ENCODE measurements at regions not wholly inside any gene's neighbourhood (a gene's known extent, or its start where the extent isn't known, plus 50 kb on each side); places are given as distances from the start of the nearest gene placed in this dataset.

GRCh38 chr2:121104721-121105141 is 180.3 kb downstream of the TFCP2L1 start:
- no peaks in the 10 kb centered on the region for H3K4me1 ChIP-seq
- TF ChIP-seq, protein P1, sequence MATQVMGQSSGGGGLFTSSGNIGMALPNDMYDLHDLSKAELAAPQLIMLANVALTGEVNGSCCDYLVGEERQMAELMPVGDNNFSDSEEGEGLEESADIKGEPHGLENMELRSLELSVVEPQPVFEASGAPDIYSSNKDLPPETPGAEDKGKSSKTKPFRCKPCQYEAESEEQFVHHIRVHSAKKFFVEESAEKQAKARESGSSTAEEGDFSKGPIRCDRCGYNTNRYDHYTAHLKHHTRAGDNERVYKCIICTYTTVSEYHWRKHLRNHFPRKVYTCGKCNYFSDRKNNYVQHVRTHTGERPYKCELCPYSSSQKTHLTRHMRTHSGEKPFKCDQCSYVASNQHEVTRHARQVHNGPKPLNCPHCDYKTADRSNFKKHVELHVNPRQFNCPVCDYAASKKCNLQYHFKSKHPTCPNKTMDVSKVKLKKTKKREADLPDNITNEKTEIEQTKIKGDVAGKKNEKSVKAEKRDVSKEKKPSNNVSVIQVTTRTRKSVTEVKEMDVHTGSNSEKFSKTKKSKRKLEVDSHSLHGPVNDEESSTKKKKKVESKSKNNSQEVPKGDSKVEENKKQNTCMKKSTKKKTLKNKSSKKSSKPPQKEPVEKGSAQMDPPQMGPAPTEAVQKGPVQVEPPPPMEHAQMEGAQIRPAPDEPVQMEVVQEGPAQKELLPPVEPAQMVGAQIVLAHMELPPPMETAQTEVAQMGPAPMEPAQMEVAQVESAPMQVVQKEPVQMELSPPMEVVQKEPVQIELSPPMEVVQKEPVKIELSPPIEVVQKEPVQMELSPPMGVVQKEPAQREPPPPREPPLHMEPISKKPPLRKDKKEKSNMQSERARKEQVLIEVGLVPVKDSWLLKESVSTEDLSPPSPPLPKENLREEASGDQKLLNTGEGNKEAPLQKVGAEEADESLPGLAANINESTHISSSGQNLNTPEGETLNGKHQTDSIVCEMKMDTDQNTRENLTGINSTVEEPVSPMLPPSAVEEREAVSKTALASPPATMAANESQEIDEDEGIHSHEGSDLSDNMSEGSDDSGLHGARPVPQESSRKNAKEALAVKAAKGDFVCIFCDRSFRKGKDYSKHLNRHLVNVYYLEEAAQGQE (IDR thresholded peaks at IDR 0.05): peak; percentile 74
- no peak for TF ChIP-seq ZNF302 (CRISPR knock-in tag; IDR thresholded peaks at IDR 0.05)
- ChIA-PET CTCF (interaction anchor here (1.2 to 23.5 kb wide), 3 partner anchors 9 to 24 kb away, joined by 5 to 311 read pairs (median 7); no protein-coding TSS in a partner anchor), POLR2A (no interaction called here)
- no peak overlapping the region for H3K27ac ChIP-seq
- no peak overlapping the region for H3K4me3 ChIP-seq
- no peak overlapping the region for H3K4me2 ChIP-seq
- peak in 1 of 2 experiments; percentile 28; a peak in 2 of 6 replicates for ATAC-seq
- no peak for DNase-seq (ENCODE audit: low read depth in 1 of 2, low spot score in 1 of 2)
- WGBS (ENCODE audit: missing lambda C conversion rate): 38% methylated on average over 8 of the region's 10 CpGs
- H3K9me3 ChIP-seq: no peaks in the 10 kb centered on the region
- no peak for FAIRE-seq

DNA sequence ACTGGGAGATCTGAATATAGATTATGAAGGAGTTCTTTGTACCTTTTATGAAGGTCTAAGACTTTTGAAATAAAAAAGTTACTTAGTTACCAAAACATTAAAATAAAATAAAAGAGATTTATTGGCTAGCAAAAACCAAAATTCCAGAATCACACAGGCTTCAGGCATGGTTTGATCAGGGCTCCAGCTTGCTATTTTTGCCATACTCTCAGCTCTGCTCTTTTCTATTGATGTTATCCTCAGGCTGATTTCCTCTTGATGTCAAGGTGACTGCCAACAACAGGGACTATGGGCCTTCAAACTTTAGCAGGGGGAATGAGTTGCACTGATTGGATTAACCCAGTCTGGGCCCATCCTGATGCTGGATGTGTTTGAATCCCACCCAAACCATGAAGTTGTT is 174.1 kb downstream of the TFCP2L1 start:
- Histone ChIP-seq H3K4me3 (no peak overlapping the region), H3K4me2 (no peak overlapping the region), H3K4me1 (no peaks in the 10 kb centered on the region), H3K9me3 (peaks cover 14% of the 10 kb centered on the region), H3K27ac (no peak overlapping the region)
- ATAC-seq (no peak), DNase-seq (ENCODE audit: low read depth in 1 of 2, low spot score in 1 of 2) (no peak), FAIRE-seq (no peak)
- ChIA-PET POLR2A (no interaction called here), CTCF (interaction anchor here (0.7 to 1.6 kb wide), 4 partner anchors 16 to 27 kb away, joined by 3 to 5 read pairs (median 4); no protein-coding TSS in a partner anchor)
- TF ChIP-seq ZFP36 (IDR thresholded peaks at IDR 0.05; ENCODE audit: borderline replicate concordance, partially characterized antibody): no peak
- no peak for TF ChIP-seq POLR2A (IDR thresholded peaks at IDR 0.05; ENCODE audit: low read length)
- no peak for TF ChIP-seq CHD4 (IDR thresholded peaks at IDR 0.05; ENCODE audit: borderline replicate concordance)
- no peak for TF ChIP-seq ZC3H11A (IDR thresholded peaks at IDR 0.05)
- no peak for TF ChIP-seq NR3C1 (IDR thresholded peaks at IDR 0.05)

DNA sequence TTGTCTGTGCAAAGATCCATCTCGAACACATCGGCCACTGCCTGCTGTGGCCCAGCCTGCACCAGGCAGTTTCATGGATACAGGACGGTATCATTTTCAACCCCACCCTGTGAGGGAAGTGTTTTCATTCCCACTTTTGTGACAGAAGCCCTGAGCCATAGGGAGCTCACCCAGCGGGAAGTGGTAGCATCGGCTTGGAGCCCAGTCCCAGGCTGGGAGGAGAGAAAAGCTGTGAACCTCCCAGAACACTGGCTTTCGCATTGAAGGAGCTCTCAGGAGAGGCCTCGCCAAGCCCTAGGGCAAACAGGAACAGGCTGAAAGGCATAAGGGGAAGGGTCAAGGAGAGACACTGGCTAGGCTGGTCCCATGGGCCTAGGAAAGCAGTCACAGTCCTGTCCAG is 166.1 kb downstream of the TFCP2L1 start:
- TF ChIP-seq MAX (IDR thresholded peaks at IDR 0.05) (no peak), USF2 (IDR thresholded peaks at IDR 0.05) (no peak), POLR2A (IDR thresholded peaks at IDR 0.05; ENCODE audit: low read length) (no peak), CHD4 (IDR thresholded peaks at IDR 0.05; ENCODE audit: borderline replicate concordance) (no peak), CEBPB (IDR thresholded peaks at IDR 0.05) (no peak), E2F6 (IDR thresholded peaks at IDR 0.05; ENCODE audit: borderline replicate concordance, low read depth) (no peak), CHD2 (IDR thresholded peaks at IDR 0.05; ENCODE audit: low read length, partially characterized antibody) (no peak), EHMT2 (IDR thresholded peaks at IDR 0.05; ENCODE audit: low read depth) (no peak), CBX2 (IDR thresholded peaks at IDR 0.05; ENCODE audit: borderline replicate concordance, low read depth) (no peak), HOXB5 (CRISPR knock-in tag; IDR thresholded peaks at IDR 0.05) (no peak), JUNB (IDR thresholded peaks at IDR 0.05) (no peak), PBX3 (IDR thresholded peaks at IDR 0.05) (no peak), FOXS1 (CRISPR knock-in tag; IDR thresholded peaks at IDR 0.05) (no peak), ESRRA (IDR thresholded peaks at IDR 0.05; ENCODE audit: borderline replicate concordance, low read length) (no peak), KDM5A (IDR thresholded peaks at IDR 0.05) (no peak), NPAS2 (CRISPR knock-in tag; IDR thresholded peaks at IDR 0.05; ENCODE audit: borderline replicate concordance) (no peak)
- TF ChIP-seq, protein P2, sequence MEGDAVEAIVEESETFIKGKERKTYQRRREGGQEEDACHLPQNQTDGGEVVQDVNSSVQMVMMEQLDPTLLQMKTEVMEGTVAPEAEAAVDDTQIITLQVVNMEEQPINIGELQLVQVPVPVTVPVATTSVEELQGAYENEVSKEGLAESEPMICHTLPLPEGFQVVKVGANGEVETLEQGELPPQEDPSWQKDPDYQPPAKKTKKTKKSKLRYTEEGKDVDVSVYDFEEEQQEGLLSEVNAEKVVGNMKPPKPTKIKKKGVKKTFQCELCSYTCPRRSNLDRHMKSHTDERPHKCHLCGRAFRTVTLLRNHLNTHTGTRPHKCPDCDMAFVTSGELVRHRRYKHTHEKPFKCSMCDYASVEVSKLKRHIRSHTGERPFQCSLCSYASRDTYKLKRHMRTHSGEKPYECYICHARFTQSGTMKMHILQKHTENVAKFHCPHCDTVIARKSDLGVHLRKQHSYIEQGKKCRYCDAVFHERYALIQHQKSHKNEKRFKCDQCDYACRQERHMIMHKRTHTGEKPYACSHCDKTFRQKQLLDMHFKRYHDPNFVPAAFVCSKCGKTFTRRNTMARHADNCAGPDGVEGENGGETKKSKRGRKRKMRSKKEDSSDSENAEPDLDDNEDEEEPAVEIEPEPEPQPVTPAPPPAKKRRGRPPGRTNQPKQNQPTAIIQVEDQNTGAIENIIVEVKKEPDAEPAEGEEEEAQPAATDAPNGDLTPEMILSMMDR (IDR thresholded peaks at IDR 0.05): no peak
- TF ChIP-seq, protein P3, sequence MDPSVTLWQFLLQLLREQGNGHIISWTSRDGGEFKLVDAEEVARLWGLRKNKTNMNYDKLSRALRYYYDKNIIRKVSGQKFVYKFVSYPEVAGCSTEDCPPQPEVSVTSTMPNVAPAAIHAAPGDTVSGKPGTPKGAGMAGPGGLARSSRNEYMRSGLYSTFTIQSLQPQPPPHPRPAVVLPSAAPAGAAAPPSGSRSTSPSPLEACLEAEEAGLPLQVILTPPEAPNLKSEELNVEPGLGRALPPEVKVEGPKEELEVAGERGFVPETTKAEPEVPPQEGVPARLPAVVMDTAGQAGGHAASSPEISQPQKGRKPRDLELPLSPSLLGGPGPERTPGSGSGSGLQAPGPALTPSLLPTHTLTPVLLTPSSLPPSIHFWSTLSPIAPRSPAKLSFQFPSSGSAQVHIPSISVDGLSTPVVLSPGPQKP (IDR thresholded peaks at IDR 0.05; ENCODE audit: low read depth, low read length): no peak
- Histone ChIP-seq H3K9me3 (no peaks in the 10 kb centered on the region), H3K4me2 (no peak overlapping the region), H3K4me3 (no peak overlapping the region), H3K4me1 (no peaks in the 10 kb centered on the region), H3K27ac (no peak overlapping the region)
- ChIA-PET POLR2A (no interaction called here), CTCF (interaction anchor here (0.7 to 1.0 kb wide), 3 partner anchors 10 to 238 kb away, joined by 3 to 4 read pairs (median 3); no protein-coding TSS in a partner anchor)
- no peak for FAIRE-seq
- no peak for ATAC-seq
- DNase-seq (ENCODE audit: low read depth in 1 of 2, low spot score in 1 of 2): no peak
- WGBS (ENCODE audit: missing lambda C conversion rate): 79% methylated on average over 7 of the region's 7 CpGs
